SKM-1 treated with dmso at 0.1 percent for 144 hours (cell line): ENCODE measurements at regions not wholly inside any gene's neighbourhood (a gene's known extent, or its start where the extent isn't known, plus 50 kb on each side); places are given as distances from the start of the nearest gene placed in this dataset.

Experiments used
- DNase-seq: peaks from one replicate; lab custom pipeline; 2025; ENCODE audit not compliant: unreplicated experiment; lab: John Stamatoyannopoulos, UW

DNA sequence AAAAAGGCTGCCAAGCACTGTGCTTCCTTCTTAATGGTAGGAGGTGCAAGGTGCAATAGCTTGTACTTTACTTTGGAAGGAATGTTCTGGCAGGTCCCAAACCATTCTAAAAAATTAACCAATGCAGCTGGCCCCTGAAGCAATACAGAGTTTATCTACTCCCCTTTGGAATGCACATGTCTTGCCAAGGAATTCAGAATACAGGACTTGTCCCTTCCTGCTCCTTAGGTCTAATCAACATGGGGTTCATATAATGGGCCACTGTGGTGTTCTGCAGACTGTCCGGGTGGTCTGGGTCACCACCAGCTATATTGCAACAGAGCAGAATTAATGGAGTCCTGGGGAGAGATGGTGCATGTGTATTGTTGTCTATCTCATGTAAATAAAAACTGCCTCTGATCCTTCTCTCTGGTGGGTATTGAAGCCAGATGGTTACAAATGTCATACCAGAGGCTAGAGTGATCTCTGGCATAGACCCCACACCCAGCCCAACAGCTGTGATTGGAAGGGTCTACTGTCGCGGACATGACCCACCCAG lies 112.8 kb downstream of the RIPK4 start:
- no peak for DNase-seq

- no peak for DNase-seq
Measured at GRCh38 chr21:41653243-41653953, 113.5 kb downstream of the RIPK4 start.

DNA sequence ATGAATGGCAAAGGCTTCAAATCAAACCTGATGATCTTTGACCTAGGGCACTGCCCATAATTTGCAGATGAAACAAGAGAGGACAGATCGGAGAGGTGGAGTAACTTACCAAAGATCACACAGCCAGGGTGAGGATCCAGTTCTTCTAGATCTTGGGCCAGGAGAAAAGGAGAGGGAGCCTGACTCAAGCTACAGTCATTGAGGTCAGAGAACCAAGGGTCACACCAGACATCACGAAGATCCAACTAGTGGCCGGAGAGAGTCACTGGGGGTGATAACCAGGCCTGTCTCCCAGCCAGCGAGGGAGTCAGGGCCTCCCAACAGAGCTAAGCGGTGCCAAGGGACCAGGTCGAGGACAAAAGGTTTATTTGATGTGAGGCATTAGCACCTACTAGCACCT lies 115.0 kb downstream of the RIPK4 start:
- DNase-seq: no peak

DNA sequence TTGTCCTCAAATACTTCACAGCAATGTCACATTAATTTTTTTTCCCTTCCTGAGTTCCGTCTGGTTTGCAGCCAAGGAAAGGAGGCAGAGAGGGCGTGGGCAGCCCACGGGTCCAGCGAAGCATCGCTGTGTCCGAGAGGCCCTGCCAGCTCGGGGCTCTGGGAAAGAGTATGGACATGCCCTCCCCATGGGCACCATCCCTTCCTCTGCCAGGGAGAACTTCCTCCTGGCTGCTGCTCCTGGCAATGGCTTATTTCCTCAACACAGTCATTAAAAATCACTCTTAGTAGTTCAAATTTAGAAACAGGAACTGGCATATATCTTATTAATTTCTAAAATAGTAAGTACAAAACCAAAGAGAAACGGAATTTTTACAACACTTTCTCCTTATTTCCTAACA lies 115.4 kb downstream of the RIPK4 start:
- no peak for DNase-seq

GRCh38 chr21:41650526-41651145 lies 116.2 kb downstream of the RIPK4 start:
- DNase-seq: no peak

- no peak for DNase-seq
Measured at GRCh38 chr21:41648591-41649031, 118.2 kb downstream of the RIPK4 start.

DNA sequence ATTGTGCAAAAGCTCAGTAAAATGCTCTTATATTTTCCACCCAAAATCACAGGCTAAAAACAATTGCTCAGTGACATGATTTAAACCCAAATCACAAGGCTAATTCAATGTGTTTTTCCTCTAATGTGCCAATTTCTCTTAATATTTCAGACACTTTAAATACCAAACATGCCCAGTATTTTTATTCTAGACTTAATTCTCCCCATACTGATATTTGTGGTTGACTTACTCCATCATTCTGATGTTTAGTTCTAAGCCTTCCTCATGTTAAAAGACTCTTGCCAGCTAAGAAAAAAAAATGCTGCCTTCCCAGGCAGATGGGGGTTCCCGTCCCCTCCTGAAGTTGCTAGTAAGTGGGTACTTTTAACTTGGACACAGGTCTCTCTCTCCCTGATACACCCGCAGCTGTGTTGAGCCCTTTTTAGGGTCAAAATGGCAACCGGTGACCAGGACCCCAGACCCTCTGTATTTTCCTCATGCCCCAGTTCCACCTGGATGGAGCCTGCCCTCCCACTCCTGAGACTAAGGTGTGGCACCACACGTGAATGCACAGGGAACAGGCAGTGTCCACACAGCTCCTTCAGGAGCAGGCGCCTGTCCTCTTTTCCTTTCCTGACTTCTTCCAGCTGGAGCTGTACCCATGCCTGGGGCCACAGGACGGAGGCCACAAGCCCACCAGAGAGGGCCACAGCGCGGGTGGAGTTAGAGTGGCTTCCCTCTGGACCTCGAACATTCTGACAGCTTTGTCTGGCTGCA lies 118.9 kb downstream of the RIPK4 start:
- DNase-seq: no peak

GRCh38 chr21:41643246-41643966 lies 123.4 kb downstream of the RIPK4 start:
- no peak for DNase-seq

DNA sequence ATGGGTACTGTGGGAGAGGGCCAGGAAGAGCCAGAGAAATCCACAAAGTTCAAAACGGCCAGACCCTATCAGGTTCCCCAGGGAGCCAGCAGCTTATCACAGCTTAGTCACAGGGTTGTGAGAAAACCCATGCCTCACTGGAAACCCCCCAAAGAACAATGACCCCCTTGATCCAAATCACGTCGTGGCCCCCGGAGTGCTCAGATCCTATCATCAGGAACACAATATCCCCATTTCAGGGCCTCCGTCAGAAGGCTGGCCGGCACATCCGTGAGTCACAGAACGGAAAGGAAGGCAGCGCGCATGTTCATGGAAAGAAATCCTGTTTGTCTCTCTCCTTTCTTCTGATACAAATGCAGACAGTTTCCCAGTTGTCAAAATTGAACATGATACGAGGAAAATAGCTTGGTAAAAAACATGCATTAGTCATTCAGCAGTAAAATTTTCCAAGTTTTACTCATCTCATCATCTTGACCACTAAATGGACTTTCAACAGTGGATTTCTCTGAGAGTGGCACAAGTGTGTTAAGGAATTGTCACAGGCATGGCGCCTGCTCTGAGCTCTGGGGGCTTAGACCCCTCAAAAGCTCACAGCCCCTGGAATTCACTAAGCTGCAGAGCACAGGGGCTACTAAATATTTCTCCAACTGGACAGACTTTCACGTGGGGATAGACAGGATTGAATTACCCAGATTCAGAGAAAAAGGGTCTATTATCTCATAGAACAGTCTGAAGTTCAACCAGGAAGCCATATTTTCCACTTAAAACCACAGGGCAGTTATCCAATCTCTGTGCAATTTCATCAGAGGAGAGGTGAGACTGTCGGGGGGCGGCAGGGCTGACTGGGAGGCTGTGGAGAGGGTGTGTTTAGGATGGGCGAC lies 124.8 kb downstream of the RIPK4 start:
- no peak for DNase-seq

DNA sequence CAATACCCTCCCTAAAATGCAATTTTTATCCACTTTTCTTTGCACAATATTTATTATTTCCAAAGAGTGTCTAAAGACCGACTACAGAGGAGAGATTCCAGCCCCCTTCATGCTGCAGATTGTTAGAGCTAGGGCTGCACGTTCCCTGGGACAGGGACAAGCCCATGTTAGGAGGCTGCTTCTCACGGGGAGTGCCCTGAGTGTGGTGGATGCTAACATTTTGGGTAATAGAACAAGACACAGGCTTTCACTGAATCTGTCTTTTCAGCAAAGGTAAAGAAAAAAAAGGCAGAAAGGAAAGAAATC lies 125.4 kb downstream of the RIPK4 start:
- no peak for DNase-seq

DNA sequence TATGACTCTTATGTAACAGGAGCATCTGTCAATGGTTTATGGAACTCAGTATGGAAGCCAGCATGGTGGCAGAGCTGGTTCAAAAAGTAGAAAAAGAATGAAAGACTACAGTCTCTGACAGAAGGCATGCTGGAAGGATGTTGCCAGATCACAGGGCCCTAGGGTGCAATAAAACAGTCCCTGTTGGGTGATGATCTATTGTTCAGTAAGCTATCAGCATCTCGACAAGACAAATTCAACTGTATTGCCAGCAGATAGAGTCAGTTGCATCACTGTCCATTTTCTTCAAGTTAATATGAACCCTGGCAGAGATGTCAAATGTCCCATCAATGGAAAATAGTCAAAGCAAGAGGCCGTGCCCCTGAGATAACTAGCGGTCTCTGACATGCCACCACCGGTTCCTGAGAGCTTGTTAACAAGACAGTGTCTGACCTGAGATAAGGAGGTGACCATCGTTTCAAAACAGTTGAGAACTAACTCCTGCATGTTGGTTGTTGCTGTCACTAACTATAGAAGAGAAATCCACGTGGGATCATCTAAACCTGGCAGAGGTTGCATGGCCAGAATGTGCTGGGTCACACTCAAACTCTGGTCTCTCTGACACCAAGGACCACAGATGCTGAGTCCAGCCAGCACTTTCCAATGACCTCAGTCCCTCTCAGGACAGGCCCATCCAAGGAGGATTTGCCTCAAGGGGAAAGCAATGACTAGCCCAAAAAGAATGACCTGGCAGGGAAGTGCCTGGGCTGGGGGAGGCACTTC lies 125.9 kb downstream of the RIPK4 start:
- no peak for DNase-seq

DNA sequence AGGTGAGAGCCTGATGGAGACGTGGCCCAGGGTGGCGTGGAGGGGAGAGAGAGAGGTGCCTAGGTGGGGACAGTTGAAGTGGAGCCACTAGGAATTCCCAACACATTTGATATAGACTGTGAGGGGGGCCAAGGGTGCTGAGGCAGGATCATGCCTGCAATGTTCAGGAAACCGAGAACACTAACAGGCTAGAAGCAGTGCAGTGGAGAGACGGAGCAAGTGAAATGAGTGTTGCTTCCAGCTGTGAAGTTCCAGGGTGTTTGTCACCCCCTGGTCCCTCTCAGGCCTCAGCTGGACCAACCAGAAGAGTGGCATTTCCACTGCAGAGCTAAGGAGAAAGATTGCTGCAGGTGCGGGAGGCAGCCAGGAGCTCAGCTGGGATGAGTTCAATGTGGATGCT lies 127.1 kb downstream of the RIPK4 start:
- DNase-seq: no peak

DNA sequence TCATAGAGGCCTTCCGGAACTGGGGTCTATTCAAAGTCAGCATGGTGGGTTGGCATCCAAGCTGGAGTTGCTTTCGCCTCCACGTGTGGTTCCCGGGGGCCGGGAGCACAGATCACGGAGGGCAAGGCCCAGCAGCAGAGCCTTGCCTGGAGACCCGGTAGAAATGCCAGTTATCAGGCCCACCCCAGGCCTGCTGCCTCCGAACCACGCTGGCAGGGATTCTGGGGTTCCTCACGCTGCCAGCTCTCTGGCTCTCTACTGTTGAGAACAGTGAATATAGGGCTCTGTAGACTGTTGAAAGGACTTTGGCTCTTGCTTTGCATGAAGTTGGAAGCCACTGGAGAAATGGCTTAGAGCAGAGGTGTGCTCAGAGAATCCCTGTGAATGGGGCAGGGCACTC lies 127.5 kb downstream of the RIPK4 start:
- no peak for DNase-seq

DNA sequence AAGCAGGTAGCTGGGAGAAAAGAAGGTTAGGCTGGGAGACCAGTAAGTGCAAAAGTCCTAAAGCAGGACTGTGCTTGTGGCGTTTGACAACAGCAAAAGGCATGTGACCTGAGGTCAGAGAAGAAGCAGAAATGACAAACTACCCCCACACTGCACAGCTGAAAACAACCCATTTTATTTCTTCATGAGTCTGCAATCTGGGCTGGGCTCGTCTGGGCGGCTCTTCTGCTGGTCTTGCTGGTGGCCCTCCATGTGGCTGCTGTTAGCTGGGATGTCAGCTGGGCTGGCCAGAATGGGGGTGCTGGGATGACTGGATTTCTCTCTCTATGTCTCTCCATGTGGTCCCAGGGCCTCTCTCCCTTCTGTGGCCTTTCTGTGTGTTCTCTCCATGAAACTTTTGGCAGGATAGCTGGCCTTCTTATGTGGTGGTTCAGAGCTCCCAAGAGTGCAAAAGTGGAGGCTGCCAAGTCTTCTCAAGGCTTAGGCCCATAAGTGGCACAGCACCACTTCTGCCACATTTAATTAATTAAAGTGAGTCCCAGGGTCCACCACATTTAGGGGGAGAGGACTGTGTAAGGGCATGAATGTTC lies 128.6 kb downstream of the RIPK4 start:
- DNase-seq: no peak

GRCh38 chr21:41636636-41637630 lies 129.0 kb upstream of the TMPRSS2 start:
- DNase-seq: no peak

DNA sequence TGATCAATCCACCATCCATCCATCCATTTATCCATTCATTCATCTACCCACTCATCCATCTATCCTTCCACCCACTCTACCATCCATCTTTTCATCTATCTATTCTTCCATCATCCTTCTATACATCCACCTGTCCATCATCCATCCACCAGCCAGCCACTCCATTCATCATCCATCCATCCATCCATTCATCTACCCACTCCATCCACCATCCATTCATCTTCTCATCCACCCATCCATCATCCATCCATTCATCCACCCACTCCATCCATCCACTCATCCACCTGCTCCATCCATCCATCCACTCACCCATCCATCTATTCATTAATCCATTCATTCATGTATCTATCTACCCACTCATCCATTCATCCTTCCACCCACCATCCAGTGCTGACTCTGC lies 127.9 kb upstream of the TMPRSS2 start:
- DNase-seq: no peak

- no peak for DNase-seq
Measured at GRCh38 chr21:41634858-41635257, 126.9 kb upstream of the TMPRSS2 start.

DNA sequence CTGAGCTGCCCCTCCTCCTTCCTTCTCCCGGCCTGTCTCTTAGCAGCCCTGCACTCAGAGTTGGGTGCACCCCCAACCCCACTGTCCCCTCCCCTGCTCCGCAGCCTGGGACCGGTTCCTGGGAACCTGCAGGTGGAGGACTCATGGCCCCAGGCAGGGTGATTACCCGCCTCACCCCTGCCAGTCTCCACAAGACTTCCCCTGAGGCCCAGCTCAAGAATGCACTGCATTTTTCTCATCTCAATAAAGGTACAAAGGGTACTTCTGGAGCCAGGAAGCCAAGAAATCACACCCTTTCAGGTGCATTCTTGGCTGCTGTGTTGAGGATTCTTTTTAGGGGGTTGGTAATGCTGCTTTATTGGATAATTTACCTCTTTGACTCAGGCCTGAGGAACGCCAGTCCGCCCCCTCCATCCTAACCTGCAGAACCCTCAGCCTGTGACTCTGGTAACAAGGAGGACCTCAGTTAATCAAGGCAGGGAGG lies 126.3 kb upstream of the TMPRSS2 start:
- DNase-seq: no peak
